B cell (primary cell): ENCODE measurements at regions not wholly inside any gene's neighbourhood (a gene's known extent, or its start where the extent isn't known, plus 50 kb on each side); places are given as distances from the start of the nearest gene placed in this dataset.

Experiments
- CTCF ChIP-seq: fragments of 200-600 bp; IDR thresholded peaks from one replicate; pipeline ENCODE4 v1.8.0; 2022; ENCODE audit warnings: antibody characterized with exemption, mild to moderate bottlenecking
- EZH2 ChIP-seq: IDR thresholded peaks from 2 replicates; pipeline ENCODE4 v1.6.1; 2012; ENCODE audit warnings: borderline replicate concordance, low read depth, mild to moderate bottlenecking, moderate library complexity, low read length; ENCODE audit not compliant: insufficient read depth, poor library complexity, severe bottlenecking

GRCh38 chrX:39322496-39322895, 521.2 kb downstream of the MID1IP1 start:
- TF ChIP-seq CTCF (no peak), EZH2 (no peak)
